Activated T-helper 1 cell treated with anti-CD3 and anti-CD28 coated beads, Interleukin-2, amount 50 U/mL, for 16 hours (primary cell): ENCODE measurements at regions not wholly inside any gene's neighbourhood (a gene's known extent, or its start where the extent isn't known, plus 50 kb on each side); places are given as distances from the start of the nearest gene placed in this dataset.

ENCODE experiments used
- DNase-seq, 2 donors: peaks; one replicate each; pipeline ENCODE4 v3.0.0-alpha.2; 2020; ENCODE audit warnings: low read depth in 1 of 2, low spot score in 1 of 2

GRCh38 chr4:180426938-180427337 is 1816.3 kb upstream of the TENM3 start:
- DNase-seq, result no peak

- no peak for DNase-seq
These were observed 1812.9 kb upstream of the TENM3 start for GRCh38 chr4:180430283-180430682.

DNA sequence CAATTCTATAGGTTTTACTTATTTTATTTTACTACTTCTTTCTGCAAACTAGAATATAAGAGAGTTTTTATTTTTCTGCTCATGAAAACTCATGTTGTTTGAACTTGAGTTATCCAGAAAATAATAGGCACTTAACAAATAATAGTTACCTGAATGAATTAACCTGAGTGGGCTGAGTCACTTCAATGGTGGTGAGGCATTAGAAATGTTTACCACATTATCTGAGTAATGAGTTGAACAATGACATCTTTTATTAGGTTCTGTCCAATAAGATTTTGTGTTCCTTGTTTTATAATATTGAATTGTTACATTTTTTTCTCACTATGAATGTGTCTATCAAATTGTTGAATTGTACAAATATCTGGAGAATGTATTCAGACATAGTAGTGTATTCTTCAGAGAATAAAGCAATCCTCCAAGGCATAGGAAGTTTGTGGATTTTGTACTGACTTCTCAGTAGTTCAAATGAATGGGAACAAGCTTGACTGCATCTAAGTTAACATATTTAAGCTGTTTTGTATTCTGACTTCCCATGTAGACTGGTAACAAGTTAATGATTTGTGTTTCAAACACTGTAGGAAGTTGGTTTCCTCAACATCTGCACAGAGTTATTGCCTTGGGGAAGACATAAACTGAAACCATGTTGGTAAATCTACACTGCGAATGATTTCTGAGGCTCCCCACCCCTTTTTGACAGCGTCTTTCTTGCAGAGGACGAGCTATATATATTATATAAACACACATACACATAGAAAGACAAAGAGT is 1808.9 kb upstream of the TENM3 start:
- DNase-seq, result no peak

DNA sequence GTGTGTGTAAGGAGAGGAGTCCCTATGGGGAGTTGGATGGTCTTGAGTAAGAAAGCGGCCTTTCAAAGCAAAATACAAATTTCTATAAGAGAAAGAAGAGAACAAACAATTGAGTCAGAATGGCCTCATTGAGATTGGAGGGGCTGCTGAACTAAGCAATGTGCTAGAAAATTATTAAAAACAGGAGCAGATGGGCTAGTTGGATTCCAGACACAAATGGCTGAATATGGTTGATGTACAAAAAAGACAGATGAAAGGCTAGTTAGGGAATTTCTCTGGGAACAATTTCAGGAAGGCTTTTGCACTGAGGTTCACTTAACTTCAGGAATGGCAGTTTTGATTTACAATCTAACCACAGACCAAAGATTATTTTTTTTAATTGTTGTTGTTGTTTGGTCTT is 1806.8 kb upstream of the TENM3 start:
- DNase-seq, result no peak

DNA sequence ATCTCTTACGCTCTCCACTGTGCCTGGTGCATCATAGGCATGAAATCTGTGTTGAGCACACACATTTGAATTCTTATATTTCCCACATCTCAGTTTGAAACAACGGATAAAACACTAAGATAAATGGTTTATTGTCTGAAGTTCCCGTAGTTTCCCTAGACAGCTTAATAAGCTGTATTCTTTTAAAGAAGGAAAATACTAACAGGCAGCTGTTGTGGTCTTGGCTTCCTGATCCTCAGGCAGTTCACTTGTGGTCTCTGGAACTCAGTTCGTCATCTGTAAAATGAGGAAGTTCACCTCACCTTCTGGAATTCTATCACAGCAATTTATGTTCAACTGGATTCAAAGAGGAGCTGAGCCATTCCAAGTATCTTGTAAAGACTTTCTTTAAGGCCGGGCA is 1805.6 kb upstream of the TENM3 start:
- DNase-seq, result no peak

GRCh38 chr4:180448306-180448705 is 1794.9 kb upstream of the TENM3 start:
- DNase-seq, result no peak

- no peak for DNase-seq
These were observed 1793.7 kb upstream of the TENM3 start for GRCh38 chr4:180449395-180449956.

GRCh38 chr4:180455226-180455625 is 1788.0 kb upstream of the TENM3 start:
- no peak for DNase-seq

DNA sequence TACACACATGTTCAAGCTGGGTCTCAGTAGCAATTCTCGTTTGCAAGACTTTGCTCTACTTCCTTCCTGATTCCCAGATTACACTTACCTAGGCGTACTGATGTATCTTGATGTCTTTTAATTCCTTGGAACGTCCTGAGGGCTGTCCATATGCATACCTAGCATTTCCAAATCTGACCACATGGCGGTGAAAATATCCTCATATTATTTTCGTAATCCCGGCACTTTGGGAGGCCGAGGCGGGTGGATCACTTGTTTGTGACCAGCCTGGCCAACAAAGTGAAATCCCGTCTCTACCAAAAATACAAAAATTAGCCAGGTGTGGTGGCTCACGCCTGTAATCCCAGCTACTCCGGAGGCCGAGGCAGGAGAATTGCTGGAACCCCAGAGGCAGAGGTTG is 1786.3 kb upstream of the TENM3 start:
- no peak for DNase-seq

- no peak for DNase-seq
These were observed 1781.1 kb upstream of the TENM3 start for GRCh38 chr4:180462116-180462515.

DNA sequence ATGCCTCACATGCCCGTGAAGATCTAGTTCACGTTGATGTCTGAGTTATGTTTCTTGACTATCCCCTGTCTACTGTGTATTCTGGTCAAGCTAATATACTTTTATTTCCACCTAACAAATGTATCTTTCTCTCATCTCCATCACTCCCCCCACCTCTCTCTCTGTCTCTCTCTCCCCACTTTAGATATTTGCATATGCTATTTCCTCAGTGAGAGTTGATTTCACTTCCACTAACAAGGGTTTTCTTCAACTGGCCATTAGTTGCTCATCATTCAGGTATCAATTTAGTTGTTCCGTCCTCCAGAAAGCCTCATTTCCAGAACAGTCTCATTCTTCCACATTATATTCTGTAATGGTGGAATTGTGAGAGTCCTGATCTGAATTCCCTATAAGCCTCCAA is 1777.8 kb upstream of the TENM3 start:
- DNase-seq, result no peak

- no peak for DNase-seq
These were observed 1760.2 kb upstream of the TENM3 start for GRCh38 chr4:180483036-180483435.

DNA sequence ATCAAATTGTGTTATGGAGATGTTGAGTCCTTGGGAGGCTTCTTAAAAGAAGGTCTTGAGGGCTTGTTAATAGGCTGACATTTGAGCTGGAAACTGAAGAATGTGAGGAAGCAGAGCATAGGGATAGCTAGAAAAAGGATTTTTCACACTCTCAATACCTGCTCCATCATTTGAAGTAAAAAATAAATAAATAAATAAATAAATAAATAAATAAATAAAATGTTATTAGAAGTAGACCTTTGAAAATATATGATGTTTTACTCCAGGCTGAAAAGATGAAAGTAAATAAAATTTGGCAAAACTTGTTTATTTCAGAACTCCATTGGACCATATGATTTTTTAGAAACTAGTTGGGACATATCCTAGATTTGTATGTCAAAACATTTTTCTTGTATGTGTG is 1757.8 kb upstream of the TENM3 start:
- DNase-seq, result no peak

GRCh38 chr4:180486342-180486741 is 1756.9 kb upstream of the TENM3 start:
- no peak for DNase-seq

DNA sequence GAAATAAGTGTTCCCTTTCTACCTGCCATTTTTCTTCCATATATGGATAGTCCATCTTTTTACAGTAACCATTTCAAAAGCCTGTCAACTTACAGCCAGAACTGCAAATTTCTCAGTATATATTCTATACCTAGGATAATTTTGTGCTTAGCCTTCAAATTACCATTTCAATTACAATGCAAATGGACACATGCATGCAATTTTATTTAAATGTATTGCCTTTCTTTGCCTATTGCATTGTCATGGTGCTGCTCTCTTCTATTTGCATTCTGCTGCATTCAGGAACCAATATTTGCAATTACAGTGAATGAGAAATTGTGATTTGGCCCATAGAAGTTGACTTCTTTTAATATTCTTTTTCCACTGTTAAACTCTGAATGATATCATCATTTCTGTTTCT is 1753.4 kb upstream of the TENM3 start:
- DNase-seq, result no peak

GRCh38 chr4:180491210-180491609 is 1752.0 kb upstream of the TENM3 start:
- DNase-seq, result no peak

- no peak for DNase-seq
These were observed 1749.9 kb upstream of the TENM3 start for GRCh38 chr4:180493299-180493698.

- DNase-seq, result no peak
These were observed 1743.0 kb upstream of the TENM3 start for GRCh38 chr4:180500154-180500553.

DNA sequence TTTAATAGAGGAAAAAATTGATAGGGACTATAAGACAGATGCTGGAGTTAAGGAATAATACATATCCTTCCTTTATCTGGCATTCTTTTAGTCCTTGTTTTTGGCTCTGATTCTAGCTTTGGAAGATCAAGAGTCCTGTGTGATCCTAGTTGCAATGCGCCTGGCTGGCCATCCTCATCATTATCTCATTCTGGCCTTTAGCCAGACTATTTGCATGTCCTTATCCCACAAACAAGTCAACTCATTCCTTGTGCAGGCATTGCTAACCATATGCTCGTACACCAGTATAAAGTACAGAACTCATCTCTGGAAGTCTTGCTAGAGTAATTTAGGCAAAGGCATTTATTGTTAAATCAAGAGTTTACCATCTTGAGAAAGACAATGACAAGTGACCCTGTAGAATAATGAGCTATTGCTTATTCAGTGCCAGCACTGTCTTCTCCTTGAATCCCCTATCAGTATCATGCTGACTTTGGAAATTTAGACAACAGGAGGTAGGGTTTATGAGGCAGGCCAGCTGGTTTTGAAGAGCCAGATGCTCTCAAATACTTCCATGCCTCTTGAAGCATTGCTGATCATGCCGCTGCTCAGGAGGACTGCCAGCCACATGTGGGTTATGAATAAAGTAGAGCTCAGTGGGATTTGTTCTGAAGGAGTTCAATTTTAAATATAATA is 1730.3 kb upstream of the TENM3 start:
- no peak for DNase-seq

DNA sequence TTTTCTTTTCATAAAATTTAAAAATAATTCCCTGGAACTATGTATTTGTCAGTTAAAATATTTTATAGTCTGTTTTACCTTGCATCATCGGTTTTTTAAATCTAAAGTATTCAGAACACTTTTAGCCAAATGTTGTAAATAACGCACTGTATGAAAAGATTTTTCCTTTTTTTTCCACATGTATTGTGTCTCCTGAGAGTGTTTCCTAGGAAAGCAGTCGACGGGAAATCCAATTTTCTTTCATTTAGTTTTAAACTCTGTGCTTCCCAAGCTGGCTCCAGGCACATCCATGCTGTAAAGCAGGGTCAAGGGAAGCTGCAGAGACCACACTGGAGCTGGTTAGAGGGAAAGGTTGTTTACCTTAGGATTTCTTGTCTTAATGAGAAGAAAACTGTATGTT is 1724.3 kb upstream of the TENM3 start:
- no peak for DNase-seq

- no peak for DNase-seq
These were observed 1722.0 kb upstream of the TENM3 start for GRCh38 chr4:180521181-180521580.

DNA sequence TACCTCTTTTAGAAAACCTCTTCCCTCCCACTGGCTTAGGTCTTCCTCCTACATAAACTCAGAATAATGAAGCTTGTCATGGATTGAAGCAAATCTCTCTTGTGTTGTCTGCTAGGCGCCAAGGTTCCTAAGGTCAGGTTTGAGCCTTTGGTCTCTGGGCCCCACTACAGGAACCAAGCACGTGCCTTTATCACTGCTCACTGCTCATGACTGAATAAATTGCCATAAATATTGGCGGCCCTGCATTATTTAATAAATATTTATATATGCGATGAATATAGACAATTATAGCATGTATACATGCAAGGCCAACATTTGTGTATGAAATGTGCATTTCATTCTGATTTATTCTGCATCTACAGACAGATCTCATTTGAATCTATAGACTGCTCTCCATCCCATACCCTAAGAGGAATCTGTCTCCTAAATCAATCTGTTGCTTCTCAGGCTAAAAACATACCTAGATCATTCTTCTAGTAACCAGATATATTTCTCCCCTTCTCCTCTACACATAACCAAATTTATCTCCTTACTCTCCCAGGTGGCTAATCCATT is 1717.6 kb upstream of the TENM3 start:
- no peak for DNase-seq
